T-helper 2 cell treated with Interferon-gamma antibody and Interleukin-4, amounts not matched to agents 100 ng/mL and 5 ng/mL, for 36 hours (primary cell): ENCODE measurements at regions not wholly inside any gene's neighbourhood (a gene's known extent, or its start where the extent isn't known, plus 50 kb on each side); places are given as distances from the start of the nearest gene placed in this dataset.

ENCODE experiments used
- intact Hi-C: fragments of 100-400 bp; cut with micrococcal nuclease; formaldehyde crosslinking; loops from one replicate; pipeline ENCODE4 v1.15.1; 2023

- intact Hi-C loops, result no loop called here
Measured at GRCh38 chr2:8090748-8091700, 590.8 kb upstream of the ID2 start.

DNA sequence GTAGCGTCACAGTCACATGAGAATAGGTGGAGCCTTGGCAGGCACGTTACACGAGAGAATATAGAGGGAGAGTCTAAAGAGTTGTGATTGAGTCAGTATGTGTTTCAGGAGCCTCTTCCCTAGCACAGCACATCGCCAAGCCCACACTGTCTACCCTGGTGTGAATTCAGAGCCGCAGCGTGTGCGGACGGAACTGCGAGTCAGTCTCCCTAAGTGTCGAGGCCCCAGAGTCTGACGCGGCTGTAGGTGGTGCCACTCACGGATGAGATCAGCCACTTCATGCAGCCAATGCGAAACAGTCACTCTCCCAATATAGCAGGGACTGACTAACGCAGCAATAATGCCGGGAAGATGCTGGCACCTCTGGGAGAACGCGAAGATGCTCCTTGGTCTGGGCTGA, 587.3 kb upstream of the ID2 start:
- intact Hi-C loops, result no loop called here

DNA sequence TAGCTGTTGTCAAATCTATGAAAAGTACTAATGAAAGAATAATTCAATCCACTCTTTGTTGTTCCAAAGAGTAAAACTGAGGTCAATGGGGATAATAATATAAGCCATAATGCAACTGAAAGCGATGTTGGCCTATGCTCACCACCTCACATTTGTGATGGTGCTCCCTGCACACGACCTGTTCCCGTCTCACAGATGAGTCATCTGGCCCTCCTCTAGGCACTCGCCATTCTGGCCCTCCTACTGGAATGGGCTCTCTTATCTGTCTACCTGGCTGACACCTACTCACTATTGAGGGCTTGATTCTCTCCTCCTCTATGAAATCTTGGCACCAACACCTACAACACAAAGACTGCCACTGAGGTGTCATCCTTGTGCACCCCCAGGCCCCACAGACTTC, 585.9 kb upstream of the ID2 start:
- intact Hi-C loops, result no loop called here

GRCh38 chr2:8096484-8096883, 585.4 kb upstream of the ID2 start:
- intact Hi-C loops, result no loop called here

GRCh38 chr2:8098476-8099266, 583.2 kb upstream of the ID2 start:
- intact Hi-C loops, result no loop called here

DNA sequence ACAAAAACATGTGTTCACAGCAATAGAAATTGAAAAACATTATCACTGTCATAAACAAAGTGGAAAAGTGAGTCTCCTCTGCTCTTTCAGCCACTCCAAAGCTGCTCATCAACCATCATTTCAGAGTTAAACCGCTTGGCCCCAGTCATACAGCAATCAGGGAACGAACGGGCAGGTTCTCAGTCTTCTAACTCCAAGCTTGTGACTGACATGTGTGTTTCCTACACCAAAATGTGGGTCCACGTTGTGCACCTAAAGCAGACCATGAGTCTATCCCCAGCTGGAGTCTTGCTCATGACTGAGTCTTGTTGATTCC, 582.6 kb upstream of the ID2 start:
- intact Hi-C loops, result no loop called here

DNA sequence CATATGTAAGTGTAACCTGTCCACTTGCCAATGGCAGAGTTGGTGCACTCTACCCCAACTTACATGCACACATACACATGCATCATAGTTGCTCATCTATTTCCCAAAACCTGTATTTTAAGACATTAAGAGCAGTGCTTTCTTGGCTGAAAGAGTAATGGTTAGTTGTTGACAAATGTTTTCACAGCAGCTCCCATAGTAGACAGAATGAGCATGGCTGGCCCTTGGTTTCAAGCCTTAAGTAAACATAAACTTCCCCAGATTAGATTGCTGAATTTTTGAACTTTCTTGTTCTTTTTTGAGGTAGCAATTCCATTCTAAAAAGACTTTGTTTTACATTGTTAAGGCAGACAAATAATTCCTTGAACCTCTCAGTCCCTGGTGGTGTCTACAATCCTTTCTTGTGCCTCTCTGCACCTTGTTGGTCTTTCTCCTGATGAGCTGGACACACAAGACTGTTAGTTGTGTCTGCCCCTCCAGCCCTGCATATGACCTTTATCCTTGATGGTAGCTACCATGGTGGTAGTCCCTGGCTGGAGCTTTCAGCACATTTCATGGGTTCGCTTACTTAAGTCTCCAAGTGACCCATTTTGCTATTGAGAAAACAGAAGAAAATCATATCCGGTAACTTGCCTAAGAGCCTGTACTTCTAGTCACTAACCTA, 580.1 kb upstream of the ID2 start:
- intact Hi-C loops, result no loop called here

- intact Hi-C loops, result no loop called here
Measured at GRCh38 chr2:8102470-8102869, 579.4 kb upstream of the ID2 start.

- intact Hi-C loops, result no loop called here
Measured at GRCh38 chr2:8103085-8103708, 578.7 kb upstream of the ID2 start.

DNA sequence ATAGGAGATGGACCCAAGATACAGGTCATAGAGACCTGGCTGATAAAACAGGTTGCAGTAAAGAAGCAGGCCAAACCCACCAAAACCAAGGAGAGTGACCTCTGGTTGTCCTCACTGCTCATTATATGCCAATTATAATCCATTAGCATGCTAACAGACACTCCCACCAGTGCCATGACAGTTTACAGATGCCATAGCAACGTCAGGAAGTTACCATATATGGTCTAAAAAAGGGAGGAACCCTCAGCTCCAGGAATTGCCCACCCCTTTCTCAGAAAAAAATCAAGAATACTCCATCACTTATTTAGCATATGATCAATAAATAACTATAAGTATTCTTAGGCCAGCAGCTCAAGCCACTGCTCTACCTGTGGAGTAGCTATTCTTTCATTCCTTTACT, 574.7 kb upstream of the ID2 start:
- intact Hi-C loops, result no loop called here

DNA sequence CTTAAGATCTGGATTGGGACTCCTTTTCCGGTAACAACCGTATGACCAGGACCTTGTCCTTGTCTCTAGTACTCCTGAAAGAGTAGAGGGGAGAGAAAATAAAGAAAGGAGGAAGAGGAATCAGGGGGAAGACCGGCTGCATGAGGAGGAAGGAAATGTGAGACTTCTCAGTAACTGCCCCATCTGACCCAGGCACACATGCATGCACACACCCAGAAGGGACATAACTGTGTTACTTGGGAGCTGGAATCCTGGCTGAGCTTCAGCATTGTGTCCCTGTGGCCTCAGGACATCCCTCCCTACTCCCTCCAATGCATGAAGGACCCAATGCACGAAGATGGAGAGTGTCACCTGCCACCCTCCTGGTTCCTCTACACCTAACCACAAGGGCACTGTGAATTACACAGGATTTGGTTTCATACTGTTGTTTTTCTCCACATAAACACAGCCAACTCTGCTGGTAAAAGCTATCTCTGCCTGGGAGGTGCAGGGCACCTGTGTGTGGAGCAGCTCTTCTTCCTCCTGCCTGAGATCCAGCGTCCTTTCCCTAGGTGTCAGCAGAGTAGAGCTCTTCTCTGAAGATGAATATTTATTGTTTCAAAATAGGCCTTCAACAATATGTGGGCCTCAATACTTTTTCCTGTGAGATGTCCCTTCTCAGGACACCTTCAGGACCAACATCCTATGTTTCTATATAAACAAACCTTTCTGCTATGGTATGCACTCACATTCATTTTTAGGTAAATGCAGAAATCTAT, 574.1 kb upstream of the ID2 start:
- intact Hi-C loops, result no loop called here

- intact Hi-C loops, result no loop called here
Measured at GRCh38 chr2:8110716-8111115, 571.1 kb upstream of the ID2 start.

DNA sequence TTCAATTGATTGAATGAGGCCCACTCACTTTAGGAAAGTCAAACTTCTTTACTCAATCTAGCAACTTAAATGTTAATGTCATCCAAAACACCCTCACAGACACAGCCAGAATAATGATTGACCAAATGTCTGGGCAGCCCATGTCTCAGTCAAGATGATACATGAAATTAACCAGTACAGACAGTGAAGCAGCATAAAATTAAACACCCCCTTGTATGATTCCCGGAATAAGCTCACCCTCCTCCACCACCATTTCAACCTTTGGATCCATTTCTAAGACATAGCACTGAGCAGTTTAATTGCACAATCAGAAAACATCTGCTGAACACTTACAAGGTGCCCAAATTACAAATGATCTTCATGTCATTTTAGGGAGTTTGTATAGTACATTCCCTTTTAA, 570.7 kb upstream of the ID2 start:
- intact Hi-C loops, result no loop called here

- intact Hi-C loops, result no loop called here
Measured at GRCh38 chr2:8115456-8115855, 566.4 kb upstream of the ID2 start.

GRCh38 chr2:8115966-8116365, 565.9 kb upstream of the ID2 start:
- intact Hi-C loops, result no loop called here

GRCh38 chr2:8116661-8117060, 565.2 kb upstream of the ID2 start:
- intact Hi-C loops, result no loop called here

DNA sequence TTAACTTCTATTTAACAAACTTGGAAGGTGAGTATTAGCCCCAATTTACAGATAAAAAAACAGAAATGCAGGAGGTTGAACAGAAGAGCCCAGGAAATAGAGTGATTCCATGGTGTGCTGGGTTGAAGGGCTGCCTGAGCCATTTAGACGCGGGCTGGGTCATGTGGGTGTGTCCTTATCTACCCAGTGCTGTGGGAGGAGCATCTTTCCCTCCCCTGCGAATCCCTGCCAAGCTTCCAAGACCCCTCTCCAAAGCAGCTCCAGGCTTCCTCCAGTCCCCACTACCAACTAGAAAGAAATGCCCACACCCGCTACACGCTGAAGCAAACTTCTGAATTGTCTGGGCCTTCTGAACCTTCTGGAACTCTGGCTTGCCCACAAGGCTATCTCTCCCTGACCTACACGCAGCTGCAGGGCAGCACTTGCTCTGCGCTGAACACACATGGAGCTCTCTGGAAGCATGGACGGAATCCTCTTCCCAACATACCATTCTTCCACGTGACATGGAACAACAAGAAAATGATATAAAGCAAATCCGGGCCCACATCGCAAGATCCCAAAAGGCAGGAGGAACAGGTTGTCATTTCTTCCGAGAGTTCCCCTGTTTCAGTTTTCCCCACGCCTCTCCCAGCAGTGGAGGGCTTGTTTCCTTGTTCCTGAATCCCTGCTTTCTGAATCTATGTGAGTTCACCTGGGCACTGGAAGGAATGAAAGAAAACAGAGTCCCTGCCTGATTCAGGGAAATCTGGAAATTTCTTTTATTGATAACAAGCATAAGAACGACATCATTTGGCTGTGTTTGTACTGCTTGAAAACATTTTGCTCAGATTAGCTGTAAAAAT, 562.7 kb upstream of the ID2 start:
- intact Hi-C loops, result no loop called here

DNA sequence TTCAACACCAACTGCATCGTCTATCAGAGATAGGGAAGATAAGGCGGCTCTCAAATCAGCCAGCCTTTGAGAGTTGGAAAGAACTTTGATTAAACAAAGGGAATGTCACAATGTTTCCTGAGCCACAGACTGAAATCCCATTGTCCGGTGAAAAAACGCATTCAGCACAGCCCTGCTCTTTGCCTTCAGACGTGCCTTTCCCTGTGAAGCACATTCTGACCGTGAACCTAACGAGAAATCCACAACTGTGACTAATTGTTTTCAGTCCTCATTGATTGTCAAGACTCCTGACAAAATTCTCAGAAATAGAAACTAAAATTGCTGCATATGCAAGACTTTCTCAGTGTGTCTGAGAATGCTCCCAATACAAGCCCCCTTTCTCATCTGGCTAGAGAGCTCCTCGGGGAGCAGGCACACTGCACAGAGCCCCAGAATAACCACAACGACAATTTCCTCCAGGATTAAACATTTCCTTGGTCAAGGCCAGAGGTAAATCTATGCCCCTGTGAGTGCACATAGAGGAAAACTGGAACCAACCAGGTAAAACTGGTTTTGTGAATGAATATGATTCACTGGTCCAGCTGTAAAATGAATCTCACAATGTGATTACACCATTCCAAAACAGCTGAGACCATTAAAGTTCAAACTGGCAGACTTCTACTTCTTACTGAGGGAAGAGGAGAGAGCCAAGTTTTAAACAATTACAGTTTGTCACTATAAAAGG, 561.9 kb upstream of the ID2 start:
- intact Hi-C loops, result no loop called here

DNA sequence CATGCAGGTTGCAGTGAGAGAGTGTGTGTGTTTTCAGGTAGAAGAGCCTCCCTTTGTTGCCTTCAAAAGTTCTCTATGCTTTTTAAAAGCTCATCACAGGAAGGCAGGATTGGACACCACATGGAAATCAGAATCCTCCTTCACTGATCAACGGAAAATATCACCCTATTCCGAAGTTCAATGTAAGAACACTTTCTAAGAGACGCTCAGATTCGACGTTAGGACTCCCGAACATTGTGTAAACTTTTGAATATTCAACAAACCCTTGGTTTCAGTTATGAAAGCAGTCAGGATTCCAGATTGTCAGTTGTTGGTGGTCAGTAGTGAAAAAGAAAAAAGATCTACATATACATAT, 561.4 kb upstream of the ID2 start:
- intact Hi-C loops, result no loop called here
